ENCODE measurements at regions not wholly inside any gene's neighbourhood (a gene's known extent, or its start where the extent isn't known, plus 50 kb on each side); places are given as distances from the start of the nearest gene placed in this dataset.
A peak's percentile ranks its signal among the peaks of the same experiment; 100 is the strongest.

- no peaks in the 10 kb centered on the region for H3K4me1 Mint-ChIP-seq (ENCODE audit: unreplicated experiment)
Measured at GRCh38 chr6:66935612-66936011, 1228.6 kb upstream of the EYS start.

GRCh38 chr6:66931787-66932186 lies 1224.8 kb upstream of the EYS start:
- DNase-seq (ENCODE audit: extremely low spot score, unreplicated experiment), result no peak
- Mint-ChIP-seq H3K4me1 (ENCODE audit: unreplicated experiment) (no peaks in the 10 kb centered on the region), H3K27me3 (no peaks in the 10 kb centered on the region), H3K9me3 (peaks cover 4% of the 10 kb centered on the region), H3K4me3 (no peak overlapping the region), H3K36me3 (no peaks in the 10 kb centered on the region), H3K27ac (no peak overlapping the region)
- TF ChIP-seq CTCF (conservative IDR thresholded peaks at IDR 0.05), result no peak

More at GRCh38 chr6:66935612-66936011, 1228.6 kb upstream of the EYS start:
- no peak overlapping the region for H3K4me3 Mint-ChIP-seq
- H3K36me3 Mint-ChIP-seq, result no peaks in the 10 kb centered on the region
- no peak overlapping the region for H3K27ac Mint-ChIP-seq
- no peak for TF ChIP-seq CTCF (conservative IDR thresholded peaks at IDR 0.05)
- no peak for DNase-seq (ENCODE audit: extremely low spot score, unreplicated experiment)
- H3K27me3 Mint-ChIP-seq, result no peaks in the 10 kb centered on the region
- H3K9me3 Mint-ChIP-seq, result no peaks in the 10 kb centered on the region

GRCh38 chr6:66930559-66931290 lies 1223.7 kb upstream of the EYS start:
- Mint-ChIP-seq H3K27me3 (no peaks in the 10 kb centered on the region), H3K4me3 (no peak overlapping the region), H3K4me1 (ENCODE audit: unreplicated experiment) (no peaks in the 10 kb centered on the region), H3K9me3 (peaks cover 4% of the 10 kb centered on the region), H3K36me3 (no peaks in the 10 kb centered on the region), H3K27ac (no peak overlapping the region)
- TF ChIP-seq CTCF (conservative IDR thresholded peaks at IDR 0.05), result no peak
- no peak for DNase-seq (ENCODE audit: extremely low spot score, unreplicated experiment)

GRCh38 chr6:66926060-66926459 lies 1219.0 kb upstream of the EYS start:
- Mint-ChIP-seq H3K9me3 (peaks cover 12% of the 10 kb centered on the region), H3K27me3 (no peaks in the 10 kb centered on the region), H3K36me3 (no peaks in the 10 kb centered on the region), H3K4me3 (no peak overlapping the region), H3K27ac (no peak overlapping the region), H3K4me1 (ENCODE audit: unreplicated experiment) (no peaks in the 10 kb centered on the region)
- TF ChIP-seq CTCF (conservative IDR thresholded peaks at IDR 0.05), result peak; percentile 16
- DNase-seq (ENCODE audit: extremely low spot score, unreplicated experiment), result no peak

GRCh38 chr6:66913657-66914056 lies 1206.6 kb upstream of the EYS start:
- H3K9me3 Mint-ChIP-seq, result no peaks in the 10 kb centered on the region
- H3K4me1 Mint-ChIP-seq (ENCODE audit: unreplicated experiment), result no peaks in the 10 kb centered on the region
- no peak for DNase-seq (ENCODE audit: extremely low spot score, unreplicated experiment)
- no peak for TF ChIP-seq CTCF (conservative IDR thresholded peaks at IDR 0.05)
- no peaks in the 10 kb centered on the region for H3K36me3 Mint-ChIP-seq
- H3K27me3 Mint-ChIP-seq, result no peaks in the 10 kb centered on the region
- H3K4me3 Mint-ChIP-seq, result no peak overlapping the region
- no peak overlapping the region for H3K27ac Mint-ChIP-seq
